Upper lobe of left lung (tissue), 6 donors: ENCODE measurements at regions not wholly inside any gene's neighbourhood (a gene's known extent, or its start where the extent isn't known, plus 50 kb on each side); places are given as distances from the start of the nearest gene placed in this dataset.

Experiments used
- ATAC-seq, 2 donors: fragments of 200-7000 bp; cut with Tn5 transposase; one replicate each; pipeline ENCODE4 v1.9.1; 2022; ENCODE audit warnings: mild to moderate bottlenecking in 2 of 2, moderate library complexity in 2 of 2; ENCODE audit not compliant: low FRiP score in 2 of 2
- DNase-seq, 2 donors: peaks; one replicate each; pipeline ENCODE4 v3.0.0-alpha.2; 2019 to 2020
- H3K27ac ChIP-seq, 4 donors: fragments of 200-600 bp; sonication (generic); one replicate each; pipeline ENCODE4 v1.5.1; 2016 to 2019
- H3K27me3 ChIP-seq, 4 donors: fragments of 200-600 bp; sonication (generic); one replicate each; pipeline ENCODE4 v1.5.1; 2017 to 2019
- H3K36me3 ChIP-seq, 4 donors: fragments of 200-600 bp; sonication (generic); one replicate each; pipeline ENCODE4 v1.5.1; 2016 to 2019
- H3K4me1 ChIP-seq, 4 donors: fragments of 200-600 bp; sonication (generic); one replicate each; pipeline ENCODE4 v1.5.1; 2018 to 2019
- H3K4me3 ChIP-seq, 4 donors: fragments of 200-600 bp; sonication (generic); one replicate each; pipeline ENCODE4 v1.5.1; 2017 to 2019; ENCODE audit warnings: mild to moderate bottlenecking in 2 of 4, moderate library complexity in 1 of 4
- H3K9me3 ChIP-seq, 4 donors: fragments of 200-600 bp; sonication (generic); one replicate each; pipeline ENCODE4 v1.5.1; 2018 to 2019
- CTCF ChIP-seq, 6 experiments: fragments of 450-650 bp in 4 of 6; fragments of 200-600 bp in 2 of 6; sonication (generic) in 2 of 6; IDR thresholded peaks; one replicate each; pipeline ENCODE4 v1.5.1; 2016 to 2019; ENCODE audit warnings: antibody characterized with exemption in 6 of 6
- EP300 ChIP-seq, 4 donors: sonication (generic); formaldehyde crosslinking; IDR thresholded peaks; one replicate each; pipeline ENCODE4 v1.5.1; 2017; ENCODE audit warnings: antibody characterized with exemption in 4 of 4, control low read depth in 2 of 4
- POLR2A ChIP-seq, 4 donors: fragments of 450-650 bp; IDR thresholded peaks; one replicate each; pipeline ENCODE4 v1.5.1; 2016 to 2017; ENCODE audit warnings: antibody characterized with exemption in 4 of 4, mild to moderate bottlenecking in 2 of 4
- POLR2AphosphoS5 ChIP-seq, 2 donors: sonication (generic); formaldehyde crosslinking; IDR thresholded peaks; one replicate each; pipeline ENCODE4 v1.5.1; 2017; ENCODE audit warnings: antibody characterized with exemption in 2 of 2
- WGBS, 2 donors: methylation state at CpG; one replicate each; pipeline ENCODE4 v1.1.5; 2017 to 2018; 5-methylcytosine and 5-hydroxymethylcytosine counted together
- donor health status: DM: no; HTN: no; CAD: no; lungs with moderate emphysema.
- donor health status: DM: no; HTN: yes; CAD: no; lungs with severe emphysema.

DNA sequence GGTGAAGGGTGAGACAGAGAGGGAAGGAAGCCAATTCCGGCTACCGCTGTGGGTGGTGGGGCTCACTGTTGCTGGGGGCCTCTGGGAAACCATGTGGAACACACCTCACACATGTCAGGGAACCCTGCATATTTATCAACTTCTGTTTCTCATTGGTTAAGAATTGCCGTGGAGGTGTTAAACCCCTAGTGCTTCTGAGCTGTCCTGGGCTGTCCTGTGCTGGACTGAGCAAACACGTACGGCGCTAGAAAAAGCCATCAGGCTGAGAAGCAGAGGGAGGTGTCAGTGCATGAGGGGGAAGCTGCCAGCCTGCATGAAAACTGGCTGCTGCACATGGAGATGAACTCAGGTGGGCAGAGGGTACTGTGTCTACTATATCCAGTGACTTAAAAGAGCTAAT lies 103.9 kb upstream of the JAG1 start:
- no peak for ATAC-seq
- DNase-seq = no peak
- no peaks in the 10 kb centered on the region for H3K27me3 ChIP-seq
- 79 to 82% methylated on average over 6 of the region's 6 CpGs for WGBS, 2 donors
- H3K4me1 ChIP-seq = peaks cover 0 to 6% (median 2%) of the 10 kb centered on the region in 4 donors
- H3K36me3 ChIP-seq = no peaks in the 10 kb centered on the region
- no peak overlapping the region for H3K4me3 ChIP-seq
- TF ChIP-seq EP300 (IDR thresholded peaks at IDR 0.05) (no peak), POLR2AphosphoS5 (IDR thresholded peaks at IDR 0.05) (no peak), CTCF (IDR thresholded peaks at IDR 0.05) (no peak), POLR2A (IDR thresholded peaks at IDR 0.05) (no peak)
- no peaks in the 10 kb centered on the region for H3K9me3 ChIP-seq
- no peak overlapping the region for H3K27ac ChIP-seq

DNA sequence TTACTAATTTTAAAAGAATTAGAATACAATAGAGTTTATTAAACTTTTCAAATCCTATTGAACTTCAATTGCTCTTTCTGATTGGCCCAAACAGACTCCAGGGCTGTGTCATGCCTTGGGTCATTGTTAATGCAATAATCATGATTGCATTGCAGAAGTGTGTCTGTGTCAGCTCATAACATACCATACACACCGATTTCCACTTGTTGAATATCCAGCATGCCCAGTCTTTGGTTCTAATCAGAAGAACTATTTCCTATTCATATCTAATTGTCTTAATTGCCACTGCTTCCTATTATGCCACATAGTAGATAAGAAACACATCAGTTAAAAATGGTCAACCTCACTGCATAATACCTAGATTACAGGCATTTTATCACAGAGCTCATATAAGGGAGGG lies 106.1 kb upstream of the JAG1 start:
- H3K4me3 ChIP-seq = no peak overlapping the region
- TF ChIP-seq POLR2A (IDR thresholded peaks at IDR 0.05) = no peak
- TF ChIP-seq EP300 (IDR thresholded peaks at IDR 0.05) = no peak
- TF ChIP-seq POLR2AphosphoS5 (IDR thresholded peaks at IDR 0.05) = no peak
- TF ChIP-seq CTCF (IDR thresholded peaks at IDR 0.05) = no peak
- ATAC-seq (no peak), DNase-seq (no peak)
- 50 to 58% methylated on average over 1 of the region's 1 CpG for WGBS, 2 donors
- no peak overlapping the region for H3K27ac ChIP-seq
- peaks cover 0 to 6% (median 2%) of the 10 kb centered on the region in 4 donors for H3K4me1 ChIP-seq
- no peaks in the 10 kb centered on the region for H3K36me3 ChIP-seq
- H3K9me3 ChIP-seq = no peaks in the 10 kb centered on the region
- no peaks in the 10 kb centered on the region for H3K27me3 ChIP-seq

GRCh38 chr20:10780901-10781300 lies 107.1 kb upstream of the JAG1 start:
- H3K4me1 ChIP-seq = peaks cover 0 to 6% (median 2%) of the 10 kb centered on the region in 4 donors
- no peaks in the 10 kb centered on the region for H3K27me3 ChIP-seq
- H3K36me3 ChIP-seq = no peaks in the 10 kb centered on the region
- ATAC-seq (no peak), DNase-seq (peak in 1 of 2 donors; percentile 34)
- no peak overlapping the region for H3K4me3 ChIP-seq
- TF ChIP-seq EP300 (IDR thresholded peaks at IDR 0.05) (no peak), CTCF (IDR thresholded peaks at IDR 0.05) (no peak), POLR2AphosphoS5 (IDR thresholded peaks at IDR 0.05) (no peak)
- no peak overlapping the region for H3K27ac ChIP-seq
- H3K9me3 ChIP-seq = no peaks in the 10 kb centered on the region
- 76 to 82% methylated on average over 9 of the region's 9 CpGs for WGBS, 2 donors

- TF ChIP-seq EP300 (IDR thresholded peaks at IDR 0.05) = no peak
- TF ChIP-seq POLR2AphosphoS5 (IDR thresholded peaks at IDR 0.05) = no peak
- TF ChIP-seq POLR2A (IDR thresholded peaks at IDR 0.05) = no peak
- no peak for TF ChIP-seq CTCF (IDR thresholded peaks at IDR 0.05)
- WGBS, 2 donors = 77 to 78% methylated on average over 3 of the region's 3 CpGs
- no peak overlapping the region for H3K4me3 ChIP-seq
These were observed 107.7 kb upstream of the JAG1 start for GRCh38 chr20:10781526-10781925.

DNA sequence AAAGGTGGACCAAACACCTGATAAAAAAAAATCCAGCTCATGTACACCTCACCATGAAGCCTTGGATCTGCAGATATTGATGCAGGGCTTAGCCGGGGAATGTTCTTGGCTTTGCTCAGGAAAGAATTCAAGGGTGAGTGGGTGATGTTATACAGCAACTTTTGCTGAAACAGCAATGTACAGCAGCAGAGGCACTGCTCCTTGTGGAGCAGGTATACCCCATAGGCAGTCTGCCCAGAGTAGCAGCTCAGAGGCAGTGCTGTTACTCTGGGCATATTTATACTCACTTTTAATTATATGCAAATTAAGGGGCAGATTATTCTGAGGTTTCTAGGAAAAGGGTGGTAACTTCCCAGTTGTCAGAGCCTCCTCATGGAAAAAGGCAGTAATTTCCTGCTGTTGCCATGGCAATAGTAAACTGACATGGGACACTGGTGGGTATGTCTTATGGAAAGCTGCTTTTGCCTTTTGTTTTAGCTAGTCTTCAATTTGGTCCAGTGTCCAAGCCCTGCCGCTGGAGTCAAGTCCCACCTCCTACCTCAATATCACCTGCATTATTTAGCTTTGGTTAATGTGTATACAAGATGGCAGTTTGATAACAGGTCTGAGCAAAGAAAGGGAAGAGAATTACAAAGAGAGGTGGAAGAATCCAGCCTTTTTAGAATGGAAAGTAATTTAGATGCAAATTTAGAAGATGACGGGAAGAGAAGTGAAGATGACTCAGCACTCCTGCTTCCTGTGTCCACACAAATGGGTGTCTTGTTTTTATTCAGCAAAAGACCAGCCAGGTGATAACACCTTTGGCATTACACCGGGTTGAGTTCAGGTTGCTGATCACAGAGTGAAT lies 110.1 kb upstream of the JAG1 start:
- Histone ChIP-seq H3K27ac (no peak overlapping the region), H3K4me1 (peaks cover 0 to 6% (median 2%) of the 10 kb centered on the region in 4 donors), H3K36me3 (no peaks in the 10 kb centered on the region), H3K27me3 (no peaks in the 10 kb centered on the region), H3K9me3 (no peaks in the 10 kb centered on the region), H3K4me3 (no peak overlapping the region)
- DNase-seq = no peak
- 72 to 77% methylated on average over 4 of the region's 4 CpGs for WGBS, 2 donors
- TF ChIP-seq EP300 (IDR thresholded peaks at IDR 0.05) (peak in 1 of 4 donors; percentile 71), POLR2AphosphoS5 (IDR thresholded peaks at IDR 0.05) (no peak)
- no peak for ATAC-seq

More at GRCh38 chr20:10781526-10781925, 107.7 kb upstream of the JAG1 start:
- Histone ChIP-seq H3K36me3 (no peaks in the 10 kb centered on the region), H3K9me3 (no peaks in the 10 kb centered on the region), H3K27me3 (no peaks in the 10 kb centered on the region), H3K27ac (no peak overlapping the region), H3K4me1 (peaks cover 0 to 6% (median 2%) of the 10 kb centered on the region in 4 donors)
- DNase-seq = no peak
- ATAC-seq = no peak
